NCI-H128 (cell line): ENCODE measurements at regions not wholly inside any gene's neighbourhood (a gene's known extent, or its start where the extent isn't known, plus 50 kb on each side); places are given as distances from the start of the nearest gene placed in this dataset.
A peak's percentile ranks its signal among the peaks of the same experiment; 100 is the strongest.
"Not testable (repeated sequence)": the region's sequence is repeated elsewhere in the genome, so short reads cannot be mapped to it uniquely, and the experiment has no call there.

Experiments
- DNase-seq: peaks from one replicate; lab custom pipeline; 2025; ENCODE audit not compliant: unreplicated experiment; lab: John Stamatoyannopoulos, UW

DNA sequence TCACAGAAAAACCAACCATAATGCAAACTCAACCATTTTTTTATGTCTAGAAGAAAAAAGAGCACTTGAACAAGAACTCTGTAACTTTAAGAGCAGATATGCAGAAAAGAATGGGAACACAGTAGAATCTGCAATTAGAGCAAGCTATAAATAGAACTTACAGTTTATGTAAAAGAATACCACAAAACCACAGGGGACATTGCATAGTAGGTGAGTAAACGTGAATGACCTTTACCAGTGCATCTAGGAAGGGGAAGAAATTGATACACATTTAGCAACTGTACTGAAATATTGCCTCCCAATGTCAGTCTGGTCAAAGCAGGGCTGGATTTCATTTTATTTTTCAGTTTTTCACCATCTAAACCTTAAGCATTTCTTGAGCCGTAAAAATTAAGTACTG is 242.2 kb upstream of the EDNRB start:
- no peak for DNase-seq

DNA sequence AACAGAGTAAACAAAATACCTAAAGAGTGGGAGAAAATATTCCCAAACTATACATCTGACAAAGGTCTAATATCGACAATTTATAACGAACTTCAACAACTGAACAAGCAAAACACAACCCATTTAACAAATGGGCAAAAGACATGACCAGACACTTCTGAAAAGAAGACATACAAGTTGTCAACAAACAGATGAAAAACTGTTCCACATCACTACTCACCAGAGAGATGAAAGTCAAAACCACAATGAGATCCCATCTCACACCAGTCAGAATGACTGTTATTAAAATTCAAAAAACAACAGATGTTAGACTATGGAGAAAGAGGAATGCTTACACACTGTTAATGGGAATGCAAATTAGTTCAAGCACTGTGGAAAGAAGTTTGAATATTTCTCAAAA is 233.8 kb upstream of the EDNRB start:
- DNase-seq = no peak

DNA sequence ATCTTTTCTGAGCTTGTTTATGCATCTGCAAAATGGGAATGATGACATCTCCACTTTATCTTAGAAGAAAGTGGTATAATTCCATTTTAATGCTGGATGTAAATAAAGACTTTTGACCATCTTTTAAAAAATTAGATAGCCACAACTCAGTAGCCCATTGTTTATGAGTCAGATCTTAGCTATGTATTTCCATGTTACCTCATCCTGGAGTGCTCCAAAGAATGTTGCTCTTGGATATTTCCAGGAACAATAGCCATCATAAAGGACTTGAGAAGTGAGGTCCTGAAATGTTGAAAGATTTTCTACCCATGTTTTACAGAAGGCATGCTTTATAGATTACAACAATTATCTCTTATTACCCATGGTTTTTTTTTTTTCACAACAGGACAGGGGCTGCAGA is 229.3 kb upstream of the EDNRB start:
- DNase-seq = no peak

DNA sequence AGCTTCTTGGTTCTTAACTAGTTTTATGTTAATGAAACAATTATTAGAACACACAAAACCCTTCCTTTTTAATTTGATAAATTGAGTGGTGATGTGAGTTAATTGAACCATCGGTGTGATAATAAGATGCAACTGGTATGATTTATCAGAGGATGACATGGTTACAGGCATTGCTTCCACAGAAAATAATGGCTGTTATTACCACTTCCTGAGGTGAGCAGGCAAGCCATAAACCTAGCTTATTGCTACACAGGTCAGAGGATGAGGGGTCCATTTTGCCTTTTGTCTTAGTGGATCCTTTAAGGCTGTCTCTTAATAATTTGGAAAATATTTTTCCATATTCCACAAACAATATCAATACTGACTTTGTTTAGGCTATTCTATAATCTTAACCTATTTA is 226.6 kb upstream of the EDNRB start:
- no peak for DNase-seq

DNA sequence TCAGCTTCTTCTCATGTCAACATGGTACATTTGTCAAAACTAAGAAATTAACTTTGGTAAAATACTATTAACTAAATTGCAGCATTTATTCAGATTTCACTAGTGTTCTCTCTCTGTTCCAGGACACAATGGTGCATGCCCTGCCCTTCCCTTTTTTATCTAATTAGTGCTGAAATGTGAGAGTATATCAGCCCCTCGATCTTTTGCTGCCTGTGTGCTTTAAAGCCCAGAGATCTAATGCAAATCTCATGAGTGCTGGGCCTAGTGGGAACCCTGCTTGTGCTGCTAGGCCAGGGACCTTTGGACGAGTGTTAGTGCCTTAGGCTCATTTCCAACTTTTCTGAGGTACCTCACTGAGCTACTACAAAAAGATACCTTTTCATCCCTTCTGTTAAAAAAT is 221.1 kb upstream of the EDNRB start:
- no peak for DNase-seq

DNA sequence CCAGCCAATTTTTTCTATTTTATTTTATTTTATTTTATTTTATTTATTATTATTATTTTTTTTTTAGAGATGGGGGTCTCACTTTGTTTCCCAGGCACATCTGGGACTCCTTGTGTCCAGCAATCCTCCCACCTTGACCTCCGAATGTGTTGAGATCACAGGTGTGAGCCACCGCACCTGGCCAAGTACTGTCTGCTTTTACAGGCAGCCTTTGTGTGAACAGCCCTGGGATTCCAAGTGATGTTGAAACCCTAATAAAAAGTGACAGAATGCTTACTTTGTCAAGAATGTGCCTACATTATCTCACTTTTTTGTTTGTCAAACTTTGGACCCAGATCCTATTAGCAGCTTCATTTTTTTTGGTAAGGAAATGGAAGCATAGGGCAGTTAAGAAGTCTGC is 220.1 kb upstream of the EDNRB start:
- DNase-seq = no peak

DNA sequence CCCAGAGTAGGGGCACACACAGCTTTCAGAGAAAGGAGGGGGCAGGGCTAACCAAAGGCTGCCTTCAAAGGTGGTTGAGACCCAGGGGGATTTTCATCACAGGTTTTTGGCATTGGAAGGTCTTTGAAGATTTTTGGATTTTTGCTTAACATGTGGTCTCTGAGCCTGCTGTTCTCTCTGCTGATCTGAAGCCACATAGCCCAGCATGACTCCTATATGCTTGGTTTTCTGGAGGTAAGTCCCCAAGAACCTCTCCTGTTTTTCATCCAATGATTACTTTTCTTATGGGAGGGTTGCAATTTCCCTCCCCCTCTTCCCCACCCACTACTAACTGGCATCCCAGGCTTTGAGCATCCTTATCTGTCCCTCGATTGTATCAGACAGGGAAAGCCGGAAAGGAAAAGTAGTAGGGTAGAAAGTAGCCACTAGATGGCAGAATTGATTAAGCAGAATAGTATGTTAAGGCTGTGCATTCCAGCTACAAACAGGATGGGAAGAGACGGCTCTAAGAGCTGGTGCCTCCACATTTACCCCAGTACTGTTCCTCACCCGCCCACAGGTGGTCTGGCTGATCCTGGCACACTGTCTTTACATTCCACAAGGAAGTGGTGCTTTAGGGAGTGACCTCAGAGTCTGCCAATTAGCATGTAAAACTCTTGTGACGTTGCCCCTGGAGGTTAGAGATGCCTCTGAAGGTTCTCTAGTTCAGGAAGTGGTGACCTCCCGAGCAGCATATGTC is 218.9 kb upstream of the EDNRB start:
- DNase-seq = peak; percentile 50

DNA sequence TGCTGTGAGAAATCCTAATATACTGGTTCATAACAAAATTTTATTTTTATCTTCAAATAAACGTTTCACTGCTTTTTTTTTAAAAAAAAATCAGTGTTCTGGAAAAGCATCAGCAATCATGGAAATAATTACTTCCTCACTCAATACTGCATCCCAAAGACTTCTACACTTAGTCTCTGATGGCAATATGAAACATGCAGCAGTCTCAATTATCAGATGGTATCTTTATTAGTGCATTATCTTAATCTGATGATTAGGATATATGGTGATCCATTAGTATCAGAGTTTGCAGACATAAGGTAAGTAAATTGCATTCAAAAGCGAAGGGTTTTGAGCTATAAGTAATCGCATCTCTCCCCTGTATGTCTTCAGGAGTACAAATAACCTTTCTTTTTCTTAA is 218.3 kb upstream of the EDNRB start:
- no peak for DNase-seq

DNA sequence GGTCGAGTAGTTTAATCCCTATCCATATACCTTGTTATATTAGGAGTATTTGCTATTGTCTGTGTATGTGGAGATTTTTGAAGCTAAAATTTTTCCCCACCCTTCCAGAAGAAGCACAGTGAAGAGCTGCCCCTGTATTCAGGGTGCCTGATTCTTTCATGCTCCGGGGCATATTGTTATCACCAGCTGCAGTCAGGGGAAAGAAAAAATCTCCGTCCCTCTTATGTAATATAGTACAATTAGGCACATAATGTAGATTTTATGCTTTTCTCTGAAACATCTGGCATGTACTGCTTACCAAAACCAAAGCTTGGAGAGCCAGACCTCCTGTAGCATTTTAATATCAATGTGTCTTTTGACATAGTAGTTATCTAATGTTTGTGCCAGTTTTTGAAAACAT is 214.9 kb upstream of the EDNRB start:
- DNase-seq = no peak

DNA sequence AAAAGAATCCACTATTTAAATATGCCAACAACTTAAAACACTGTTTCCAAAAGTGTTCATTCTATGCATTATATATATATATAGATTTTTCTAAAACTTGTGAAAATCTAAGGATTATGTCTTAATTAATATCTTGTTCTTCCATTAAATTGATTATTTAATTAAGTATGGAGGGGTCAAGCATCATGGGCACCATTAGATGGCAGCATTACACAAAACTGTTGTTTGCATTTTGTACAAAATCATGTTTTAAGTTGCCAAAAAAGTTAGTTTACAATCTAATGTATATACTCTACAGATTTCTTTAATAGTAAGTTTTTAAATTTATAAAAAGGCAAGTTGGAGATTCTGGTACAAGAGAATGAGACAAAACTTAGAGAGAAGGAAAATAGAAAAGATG is 213.2 kb upstream of the EDNRB start:
- no peak for DNase-seq

DNA sequence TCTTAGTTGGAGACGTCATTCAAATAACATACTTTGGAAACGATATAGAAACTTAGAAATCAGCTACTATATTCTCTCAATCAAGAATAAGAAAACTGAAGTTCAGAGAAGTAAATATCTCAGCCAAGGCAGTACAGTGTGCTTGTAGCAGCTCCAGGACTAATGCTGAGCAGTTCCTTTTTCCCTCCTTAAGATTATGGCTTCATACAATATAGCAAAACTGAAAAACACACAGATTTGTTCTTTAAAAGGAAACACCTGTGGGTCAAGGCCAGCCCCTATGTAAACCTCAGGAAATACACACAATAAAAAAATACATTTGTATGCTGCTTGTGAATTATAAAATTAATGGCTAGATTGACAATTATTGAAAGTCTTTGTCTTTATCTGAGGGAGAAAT is 212.7 kb upstream of the EDNRB start:
- no peak for DNase-seq

DNA sequence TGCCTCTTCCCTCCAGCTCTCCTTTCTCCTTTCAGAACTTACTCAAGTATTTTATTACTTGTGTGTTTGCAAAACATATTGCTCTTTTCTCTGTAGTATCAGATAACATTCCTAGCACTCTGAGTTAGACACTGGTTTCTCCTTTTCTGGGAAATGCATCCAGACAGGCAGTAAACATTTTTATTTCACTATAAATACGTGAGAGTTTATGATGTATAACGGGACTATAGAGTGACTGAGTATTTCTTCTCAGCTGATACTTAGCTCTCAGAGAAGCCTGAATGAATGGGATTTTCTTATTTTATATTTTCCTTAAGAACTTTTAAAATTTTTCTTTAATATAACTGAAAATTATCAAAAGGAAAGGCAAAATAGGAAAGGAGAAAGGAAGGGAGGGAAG is 211.2 kb upstream of the EDNRB start:
- no peak for DNase-seq

DNA sequence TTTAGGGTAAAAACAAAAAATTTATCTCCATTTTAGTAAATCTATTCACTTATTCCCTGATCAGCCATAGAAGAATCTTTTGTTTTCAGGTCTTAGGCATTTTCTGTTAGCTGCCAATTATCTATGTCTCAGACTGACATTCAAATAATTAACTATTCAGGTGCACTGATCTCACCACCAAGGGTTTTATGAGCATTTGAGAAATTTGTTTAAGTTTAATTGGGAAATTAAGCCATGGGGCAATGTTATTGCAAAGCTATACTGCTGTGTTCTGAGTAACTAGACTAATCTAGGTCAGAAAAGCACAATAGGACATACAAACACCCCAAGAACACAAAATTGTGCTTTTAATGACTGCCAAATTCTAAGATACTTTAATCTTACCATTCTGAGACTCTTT is 210.7 kb upstream of the EDNRB start:
- DNase-seq = no peak

DNA sequence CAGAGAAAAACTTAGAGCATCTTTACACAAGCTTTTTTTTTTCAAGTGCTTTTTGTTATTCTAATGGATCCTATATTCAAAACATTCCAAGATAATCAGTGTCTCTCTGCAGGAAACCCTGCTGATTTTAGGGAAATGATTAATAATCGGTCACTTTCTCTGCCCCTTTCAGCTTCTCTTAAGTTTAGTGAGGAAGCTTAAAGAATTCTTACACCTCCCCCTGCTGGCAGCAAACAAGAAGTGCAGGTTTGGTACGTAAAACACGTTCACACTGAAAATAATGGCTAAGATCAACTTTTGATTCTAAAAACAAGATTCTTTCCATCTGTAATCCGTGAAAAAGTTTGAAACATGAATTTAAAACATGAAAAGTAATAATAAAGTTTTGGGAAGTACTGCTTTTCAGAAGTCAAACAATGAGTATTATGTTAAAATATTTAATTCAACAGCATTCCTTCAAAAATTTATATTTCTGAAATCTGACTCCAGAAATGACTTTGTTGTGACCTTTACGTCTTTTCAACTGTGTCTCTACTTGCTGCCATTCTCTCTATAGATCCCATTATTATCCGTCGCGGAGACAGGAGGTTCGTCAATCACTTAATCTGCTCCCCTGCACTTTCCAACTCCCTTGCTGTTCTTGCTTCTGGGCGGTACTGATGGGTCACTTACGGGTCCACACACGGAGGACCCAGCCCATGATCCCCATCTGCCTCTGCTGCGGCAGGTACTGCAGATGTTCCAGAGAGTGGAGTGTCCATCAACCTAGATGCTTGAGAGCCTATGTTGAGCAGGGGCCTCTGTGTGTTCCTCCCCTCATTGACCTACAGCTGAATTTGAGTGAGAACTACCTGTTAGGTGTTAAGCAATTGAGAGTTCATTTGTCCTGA is 203.1 kb upstream of the EDNRB start:
- DNase-seq = no peak

DNA sequence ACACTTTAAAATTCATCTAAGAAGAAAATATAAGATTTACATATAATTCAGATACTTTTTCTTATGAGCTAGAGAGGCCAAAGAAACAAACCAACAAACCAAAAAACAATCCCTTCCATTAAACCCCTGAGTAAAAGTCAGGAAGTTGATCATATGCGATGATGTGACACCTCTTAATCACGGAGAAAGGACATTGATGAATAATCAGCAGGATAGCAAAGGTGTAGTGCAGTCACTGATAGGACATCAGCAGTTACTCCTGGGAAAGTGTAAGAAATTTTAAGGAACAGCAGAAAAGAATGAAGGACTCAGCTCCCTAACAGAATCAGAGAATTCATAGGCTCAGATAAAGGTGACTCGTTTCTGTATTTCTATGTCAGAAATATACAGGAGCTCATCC is 202.4 kb upstream of the EDNRB start:
- DNase-seq = no peak

DNA sequence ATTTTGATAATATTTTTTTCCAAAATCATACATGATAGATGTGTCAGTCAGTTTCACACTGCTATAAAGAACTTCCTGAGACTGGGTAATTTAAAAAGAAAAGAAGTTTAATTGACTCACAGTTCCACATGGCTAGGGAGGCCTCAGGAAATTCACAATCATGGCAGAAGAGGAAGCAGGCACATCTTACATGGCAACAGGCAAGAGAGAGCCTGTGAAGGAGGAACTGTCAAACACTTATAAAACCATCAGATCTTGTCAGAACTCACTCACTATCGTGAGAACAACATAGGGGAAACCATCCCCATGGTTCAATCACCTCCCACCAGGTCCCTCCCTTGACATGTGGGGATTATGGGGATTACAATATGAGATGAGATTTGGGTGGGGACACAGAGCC is 201.5 kb upstream of the EDNRB start:
- not testable (repeated sequence) for DNase-seq

DNA sequence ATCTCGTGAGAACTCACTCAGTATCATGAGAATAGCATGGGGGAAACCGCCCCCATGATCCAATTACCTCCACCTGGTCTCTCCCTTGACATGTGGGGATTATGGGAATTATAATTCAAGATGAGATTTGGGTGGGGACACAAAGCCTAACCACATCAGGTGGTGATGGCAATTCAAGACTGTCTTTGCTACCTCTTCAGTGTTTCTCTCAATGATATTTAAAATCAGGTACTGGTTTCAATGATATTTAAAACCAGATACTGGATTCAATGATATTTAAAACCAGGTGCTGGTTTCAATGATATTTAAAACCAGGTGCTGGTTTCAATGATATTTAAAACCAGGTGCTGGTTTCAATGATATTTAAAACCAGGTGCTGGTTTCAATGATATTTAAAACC is 198.4 kb upstream of the EDNRB start:
- not testable (repeated sequence) for DNase-seq

DNA sequence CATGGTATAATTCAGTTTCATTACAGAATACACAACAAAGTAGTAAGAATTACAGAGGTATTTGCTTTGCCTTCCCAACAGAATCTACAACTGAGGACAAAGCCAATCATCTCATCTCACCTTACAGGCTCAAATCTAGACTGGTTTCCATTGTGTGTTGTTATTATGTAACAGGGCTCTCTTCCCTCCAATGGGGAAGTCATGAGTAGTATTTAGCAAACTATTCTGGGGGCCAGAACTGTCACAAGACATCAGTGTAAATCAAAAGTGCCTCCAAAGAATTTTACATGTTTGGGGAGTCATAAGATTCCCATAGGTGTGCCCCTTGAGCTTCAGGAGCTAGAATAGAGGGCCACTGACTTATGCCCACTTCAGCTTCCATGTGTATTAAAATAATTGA is 187.0 kb upstream of the EDNRB start:
- no peak for DNase-seq

DNA sequence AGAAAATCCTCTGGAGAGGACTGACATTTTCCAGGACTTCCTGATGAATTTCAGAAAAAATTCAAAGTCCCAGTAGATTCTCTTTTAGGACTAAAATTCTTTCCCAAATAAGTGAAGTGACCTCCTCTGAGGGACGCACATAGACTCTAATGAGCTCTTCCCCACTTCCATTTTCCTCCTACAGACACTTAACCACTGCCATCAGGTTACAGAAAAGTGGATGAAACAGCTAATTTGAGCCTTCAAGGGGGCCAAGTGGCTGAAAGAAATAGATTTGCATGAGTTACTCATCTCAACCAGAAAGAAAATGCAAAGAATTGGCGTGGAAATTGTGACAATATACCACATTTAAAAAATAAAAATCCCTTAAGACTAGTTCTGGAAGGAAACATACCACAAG is 185.3 kb upstream of the EDNRB start:
- no peak for DNase-seq

DNA sequence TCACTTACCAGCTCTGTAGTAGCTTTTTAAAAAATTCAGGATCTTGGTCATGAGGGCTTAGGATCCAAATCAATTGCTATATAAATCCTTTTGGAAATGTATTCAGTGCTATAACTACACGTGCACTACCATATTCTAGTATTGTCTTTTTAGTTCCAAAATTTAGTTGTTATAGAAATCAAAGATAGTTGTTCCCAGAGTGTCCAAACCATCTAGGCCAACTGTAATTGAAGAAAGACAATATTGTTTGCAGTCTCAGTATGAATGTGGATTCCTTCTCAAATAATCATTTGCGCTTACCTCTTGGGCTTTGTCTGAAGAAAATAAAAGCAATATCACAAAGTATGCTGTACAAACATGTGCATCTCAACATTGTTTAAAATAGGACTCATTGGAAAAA is 184.1 kb upstream of the EDNRB start:
- DNase-seq = no peak

DNA sequence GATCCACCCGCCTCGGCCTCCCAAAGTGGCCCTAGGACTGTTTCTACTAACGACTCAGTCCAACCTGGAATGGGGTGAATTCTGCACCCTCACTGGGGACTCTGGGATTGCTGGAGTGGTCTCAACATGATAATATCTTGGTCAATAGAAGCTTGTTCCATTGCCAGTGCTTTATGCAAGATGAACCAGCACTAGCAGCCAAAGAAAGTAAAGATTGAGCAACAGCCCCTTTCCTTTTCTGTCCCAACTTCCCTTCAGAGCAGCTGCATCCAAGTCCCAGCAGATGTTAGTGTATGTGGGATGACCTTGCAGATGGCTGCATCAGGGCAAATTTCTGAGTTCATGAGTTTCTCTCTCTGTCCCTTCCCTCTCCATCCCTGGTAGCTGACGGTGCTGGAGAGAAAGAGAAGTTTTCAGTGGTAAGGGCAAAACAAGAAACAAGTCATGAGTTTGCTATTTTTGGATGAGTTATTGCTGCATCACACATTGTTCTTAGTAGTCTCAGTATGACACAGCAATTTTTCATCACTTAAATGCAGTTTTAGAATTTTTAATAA is 183.6 kb upstream of the EDNRB start:
- no peak for DNase-seq

DNA sequence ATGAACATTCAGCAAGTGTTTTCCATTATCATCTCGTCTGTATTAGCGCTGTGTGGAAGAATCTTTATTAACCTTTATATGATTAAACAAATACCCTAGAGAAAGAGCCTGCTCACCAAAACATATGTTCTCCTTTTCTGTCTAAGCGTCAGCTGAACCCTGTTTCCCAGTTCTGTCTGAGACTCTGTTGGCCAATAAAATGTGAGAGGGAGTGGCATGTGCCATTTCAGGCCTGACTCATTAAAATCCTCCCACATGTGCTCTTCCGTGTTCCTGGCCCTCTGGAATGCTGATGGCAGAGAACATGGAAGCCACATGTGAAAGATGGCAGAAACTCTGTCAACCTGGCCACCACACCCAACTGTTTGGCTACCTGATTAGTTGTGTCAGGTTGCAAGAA is 181.9 kb upstream of the EDNRB start:
- DNase-seq = no peak
